Heart left ventricle (tissue), 16 donors: ENCODE measurements at regions not wholly inside any gene's neighbourhood (a gene's known extent, or its start where the extent isn't known, plus 50 kb on each side); places are given as distances from the start of the nearest gene placed in this dataset.

Experiments used
- ATAC-seq, 4 donors: fragments of 200-7000 bp; cut with Tn5 transposase; one replicate each; pipeline ENCODE4 v1.9.1; 2020 to 2022; ENCODE audit warnings: moderate library complexity in 4 of 4, mild to moderate bottlenecking in 3 of 4, moderate number of reproducible peaks in 1 of 4
- DNase-seq, 5 donors: peaks; one replicate each; pipeline ENCODE4 v3.0.0-alpha.2; 2020
- H3K27ac ChIP-seq, 12 donors: fragments of 200-600 bp; sonication (generic) in 4 of 12; one replicate each; pipeline versions ENCODE4 v1.5.0 to v1.8.0; 2016 to 2022; ENCODE audit warnings: mild to moderate bottlenecking in 2 of 12
- H3K27me3 ChIP-seq, 9 donors: fragments of 200-600 bp; sonication (generic) in 2 of 9; one replicate each; pipeline versions ENCODE4 v1.5.1 to v1.8.0; 2016 to 2022; ENCODE audit warnings: mild to moderate bottlenecking in 3 of 9
- H3K36me3 ChIP-seq, 9 donors: fragments of 200-600 bp; sonication (generic) in 2 of 9; one replicate each; pipeline versions ENCODE4 v1.5.0 to v1.8.0; 2018 to 2022; ENCODE audit warnings: mild to moderate bottlenecking in 2 of 9
- H3K4me1 ChIP-seq, 12 donors: fragments of 200-600 bp; sonication (generic) in 4 of 12; one replicate each; pipeline versions ENCODE4 v1.5.0 to v1.8.0; 2016 to 2022; ENCODE audit warnings: mild to moderate bottlenecking in 3 of 12
- H3K4me3 ChIP-seq, 12 donors: fragments of 200-600 bp; sonication (generic) in 4 of 12; one replicate each; pipeline versions ENCODE4 v1.5.0 to v1.8.0; 2017 to 2022; ENCODE audit warnings: mild to moderate bottlenecking in 9 of 12, moderate library complexity in 4 of 12
- H3K9me3 ChIP-seq, 12 donors: fragments of 200-600 bp; sonication (generic) in 4 of 12; one replicate each; pipeline versions ENCODE4 v1.5.0 to v1.8.0; 2016 to 2022; ENCODE audit warnings: mild to moderate bottlenecking in 1 of 12
- CTCF ChIP-seq, 12 donors: fragments of 200-600 bp; sonication (generic) in 4 of 12; IDR thresholded peaks; one replicate each; pipeline versions ENCODE4 v1.5.0 to v1.8.0; 2018 to 2022; ENCODE audit warnings: antibody characterized with exemption in 12 of 12, mild to moderate bottlenecking in 5 of 12
- POLR2A ChIP-seq, 2 donors: fragments of 450-650 bp; IDR thresholded peaks; one replicate each; pipeline ENCODE4 v1.6.1; 2017; ENCODE audit warnings: antibody characterized with exemption in 2 of 2, mild to moderate bottlenecking in 2 of 2, moderate library complexity in 2 of 2
- WGBS, 4 donors: extraction: QIAGEN DNeasy Blood & Tissue Kit in 2 of 4; methylation state at CpG; one replicate each; pipeline versions ENCODE4 v1.1.5 to v1.1.7; 2013 to 2018; 5-methylcytosine and 5-hydroxymethylcytosine counted together
- intact Hi-C, 10 donors: fragments of 100-400 bp; cut with DNase I; formaldehyde crosslinking; loops; one replicate each; pipeline versions ENCODE4 v1.11.1 to v1.14.2; 2022
- donor health status: ischemic (EF 13 %, LVEDD 7.1; RV severe dilation, severe dysfunction).
- donor health status: healthy with polysubstance abuse.
- donor health status: DM: no; HTN: yes; CAD: no.
- donor health status: DM: no; HTN: no; CAD: no.
- donor health status: ischemic (EF 25% LVEDD 6.9; RV normal size, moderate dysfunction).
- donor health status: ischemic (EF 25% LVEDD 5.7; RV mildly dilated, moderate dysfunction).
- donor health status: healthy.
- donor health status: DM: yes; HTN: yes; CAD: no.
- donor health status: ischemic (EF 35%, LVEDD 5.7; RV mildly dilated, moderate dysfunction).
- donor health status: nonischemic (EF 11% LVEDD 7.7; RV severe dilation, severe dysfunction).
- donor health status: DM: yes; HTN: yes; CAD: no.
- donor health status: PGD.
- donor health status: ischemic (EF 29% LVEDD 5.4; RV normal size, mild dysfunction).
- donor health status: nonischemic (EF 23%, LVEDD 6.1; RV moderate dilation, normal function).

DNA sequence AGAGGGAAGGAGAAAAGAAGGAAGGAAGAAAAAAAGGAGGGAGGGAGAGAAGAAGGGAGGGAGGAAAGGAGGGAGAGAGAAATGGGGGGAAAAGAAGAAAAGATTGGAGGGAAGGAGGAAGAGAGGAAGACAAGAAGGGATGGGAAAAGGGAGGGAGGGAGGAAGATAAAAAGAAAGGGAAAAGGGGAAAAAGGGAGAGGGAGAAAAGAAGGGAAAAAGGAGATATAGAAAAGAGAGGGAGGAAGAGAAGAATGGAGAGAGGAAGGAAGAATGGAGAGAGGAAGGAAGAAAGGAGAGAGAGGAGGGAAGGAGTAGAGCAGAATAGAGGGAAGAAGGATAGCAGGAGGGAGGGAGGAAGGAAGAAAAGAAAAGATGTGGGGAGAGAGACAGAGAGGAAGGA lies 334.6 kb downstream of the TSHZ3 start:
- ATAC-seq (no peak), DNase-seq (no peak)
- H3K9me3 ChIP-seq, result no peaks in the 10 kb centered on the region
- H3K4me1 ChIP-seq, result no peaks in the 10 kb centered on the region
- TF ChIP-seq POLR2A (IDR thresholded peaks at IDR 0.05), result no peak
- no peak for TF ChIP-seq CTCF (IDR thresholded peaks at IDR 0.05)
- H3K27me3 ChIP-seq, result no peaks in the 10 kb centered on the region
- no peak overlapping the region for H3K4me3 ChIP-seq
- H3K27ac ChIP-seq, result no peak overlapping the region
- no peaks in the 10 kb centered on the region for H3K36me3 ChIP-seq
- intact Hi-C loops, result no loop called here

DNA sequence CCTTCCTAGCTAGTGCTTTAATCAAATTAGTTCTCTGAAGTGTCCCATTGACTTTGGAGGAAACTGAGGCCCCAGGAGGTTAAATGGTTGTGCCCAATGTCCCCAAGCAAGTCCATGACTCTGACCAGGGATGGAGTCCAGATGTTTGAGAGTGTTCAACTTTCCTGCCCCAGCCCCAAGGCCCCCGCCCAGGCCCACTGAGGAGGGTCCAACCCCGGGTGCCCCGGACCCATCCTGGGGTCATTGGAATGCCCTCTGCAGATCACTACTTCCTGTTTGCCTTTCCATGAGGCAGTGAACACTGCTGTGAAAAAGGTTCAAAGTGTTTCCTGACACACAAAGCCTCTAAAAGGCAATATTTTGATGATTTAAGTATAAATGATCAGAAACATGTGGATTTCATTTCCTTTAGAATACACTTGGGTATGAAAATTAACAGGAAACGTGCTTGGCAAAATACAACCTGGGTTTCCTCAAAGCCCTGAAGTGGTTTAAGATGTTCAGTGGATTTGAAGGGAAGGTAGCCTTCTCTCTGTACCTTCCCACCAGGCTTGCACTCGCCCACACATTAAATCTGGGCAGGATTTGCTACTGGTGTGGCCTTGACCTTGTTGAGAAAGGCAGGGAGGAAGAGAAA lies 335.7 kb downstream of the TSHZ3 start:
- ATAC-seq, result no peak
- DNase-seq, result no peak
- TF ChIP-seq POLR2A (IDR thresholded peaks at IDR 0.05) (no peak), CTCF (IDR thresholded peaks at IDR 0.05) (no peak)
- Histone ChIP-seq H3K27ac (no peak overlapping the region), H3K4me1 (no peaks in the 10 kb centered on the region), H3K9me3 (no peaks in the 10 kb centered on the region), H3K36me3 (no peaks in the 10 kb centered on the region), H3K27me3 (no peaks in the 10 kb centered on the region), H3K4me3 (no peak overlapping the region)
- intact Hi-C loops, result no loop called here
- WGBS, 4 donors, result 47 to 64% (median 55%) methylated on average over 5 of the region's 5 CpGs

GRCh38 chr19:31002518-31003244 lies 346.6 kb downstream of the TSHZ3 start:
- intact Hi-C loops, result no loop called here
- WGBS, 4 donors, result 58 to 74% (median 66%) methylated on average over 11 to 12 of the region's 12 CpGs
- Histone ChIP-seq H3K4me3 (no peak overlapping the region), H3K27me3 (peaks cover 0 to 4% (median 0%) of the 10 kb centered on the region in 9 donors), H3K9me3 (no peaks in the 10 kb centered on the region), H3K27ac (no peak overlapping the region), H3K36me3 (no peaks in the 10 kb centered on the region), H3K4me1 (no peaks in the 10 kb centered on the region)
- ATAC-seq (no peak), DNase-seq (no peak)
- TF ChIP-seq CTCF (IDR thresholded peaks at IDR 0.05) (no peak), POLR2A (IDR thresholded peaks at IDR 0.05) (no peak)

DNA sequence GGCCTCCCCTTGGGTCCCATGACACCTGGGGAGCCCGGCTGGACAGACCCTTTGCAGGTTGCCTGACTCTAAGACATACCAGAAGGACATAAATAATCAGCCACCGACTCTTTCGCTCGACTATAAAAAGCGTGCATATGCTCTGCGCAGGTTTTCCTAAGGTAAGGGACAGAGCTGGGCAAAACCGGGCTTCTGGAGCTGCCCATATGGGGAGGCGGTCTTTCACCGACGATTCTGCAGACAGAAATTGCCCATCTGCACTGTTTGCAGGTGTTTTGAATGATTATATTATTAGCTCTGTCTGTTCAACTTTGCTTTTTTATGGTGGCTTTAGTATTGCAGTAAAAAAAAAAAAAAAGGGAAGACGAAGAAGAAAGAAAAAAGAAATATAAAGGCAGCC lies 347.2 kb downstream of the TSHZ3 start:
- no peak for TF ChIP-seq CTCF (IDR thresholded peaks at IDR 0.05)
- no peak for TF ChIP-seq POLR2A (IDR thresholded peaks at IDR 0.05)
- DNase-seq (no peak), ATAC-seq (no peak)
- peaks cover 0 to 4% (median 0%) of the 10 kb centered on the region in 9 donors for H3K27me3 ChIP-seq
- no peak overlapping the region for H3K4me3 ChIP-seq
- no peaks in the 10 kb centered on the region for H3K9me3 ChIP-seq
- no peaks in the 10 kb centered on the region for H3K4me1 ChIP-seq
- 84 to 87% (median 85%) methylated on average over 11 of the region's 11 CpGs for WGBS, 4 donors
- no peak overlapping the region for H3K27ac ChIP-seq
- intact Hi-C loops, result no loop called here
- H3K36me3 ChIP-seq, result no peaks in the 10 kb centered on the region
